Suprapubic skin (tissue), 3 donors: ENCODE measurements at regions not wholly inside any gene's neighbourhood (a gene's known extent, or its start where the extent isn't known, plus 50 kb on each side); places are given as distances from the start of the nearest gene placed in this dataset.

ENCODE experiments used
- CTCF ChIP-seq, 2 donors: fragments of 200-600 bp in 1 of 2; fragments of 450-650 bp in 1 of 2; sonication (generic) in 1 of 2; IDR thresholded peaks; one replicate each; pipeline ENCODE4 v1.5.1; 2016 to 2019; ENCODE audit warnings: antibody characterized with exemption in 2 of 2, mild to moderate bottlenecking in 1 of 2, moderate library complexity in 1 of 2
- POLR2AphosphoS5 ChIP-seq, 3 donors: sonication (generic); formaldehyde crosslinking; IDR thresholded peaks; one replicate each; pipeline ENCODE4 v1.6.1; 2017; ENCODE audit warnings: antibody characterized with exemption in 3 of 3

- TF ChIP-seq CTCF (IDR thresholded peaks at IDR 0.05) = no peak
- no peak for TF ChIP-seq POLR2AphosphoS5 (IDR thresholded peaks at IDR 0.05)
These were observed 68.1 kb upstream of the NANOS1 start for GRCh38 chr10:118961436-118961835.
